Brain pericyte (primary cell): ENCODE measurements at regions not wholly inside any gene's neighbourhood (a gene's known extent, or its start where the extent isn't known, plus 50 kb on each side); places are given as distances from the start of the nearest gene placed in this dataset.
A peak's percentile ranks its signal among the peaks of the same experiment; 100 is the strongest.

ENCODE experiments used
- DNase-seq: peaks from one replicate; pipeline ENCODE4 v3.0.0-alpha.2; 2012; ENCODE audit warnings: low read depth, low spot score

DNA sequence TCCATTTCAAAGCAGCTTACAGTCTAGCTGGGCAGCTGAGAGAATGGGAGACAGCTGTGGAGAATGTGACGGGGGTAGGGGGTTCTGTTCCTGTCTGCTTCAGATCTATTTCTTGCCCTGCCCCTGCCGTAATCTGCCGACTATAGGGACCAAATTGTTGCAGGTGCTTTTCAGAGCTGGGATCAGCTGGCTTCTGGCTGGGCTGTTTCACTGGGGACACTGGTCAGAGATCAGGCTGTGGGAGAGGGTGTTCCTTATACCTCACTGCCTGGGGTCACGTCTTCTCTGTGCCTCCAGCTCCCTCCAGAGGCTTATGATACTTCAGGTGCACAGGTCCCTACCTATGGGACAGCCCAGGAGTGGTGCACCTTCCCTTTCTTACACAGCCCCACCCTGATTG is 514.9 kb upstream of the GOT2 start:
- DNase-seq = no peak

DNA sequence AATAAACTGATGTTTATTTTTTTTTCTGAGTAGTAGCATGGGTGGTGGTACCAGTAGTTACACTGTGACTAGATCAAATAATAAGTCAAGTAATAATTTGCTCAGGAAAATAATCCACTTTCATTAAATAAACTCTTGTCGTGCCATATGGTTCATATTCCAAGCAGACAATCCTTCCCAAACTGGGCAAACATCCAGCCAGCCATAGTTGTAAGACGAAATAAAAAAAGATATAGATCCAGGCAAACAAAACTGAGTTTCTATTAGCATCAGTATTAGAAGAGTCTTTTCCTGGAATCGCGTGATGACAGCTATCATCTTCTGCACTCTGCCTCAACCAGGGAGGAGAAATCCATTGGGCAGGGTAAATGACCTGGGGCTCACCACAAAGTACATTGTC is 508.4 kb upstream of the GOT2 start:
- no peak for DNase-seq

DNA sequence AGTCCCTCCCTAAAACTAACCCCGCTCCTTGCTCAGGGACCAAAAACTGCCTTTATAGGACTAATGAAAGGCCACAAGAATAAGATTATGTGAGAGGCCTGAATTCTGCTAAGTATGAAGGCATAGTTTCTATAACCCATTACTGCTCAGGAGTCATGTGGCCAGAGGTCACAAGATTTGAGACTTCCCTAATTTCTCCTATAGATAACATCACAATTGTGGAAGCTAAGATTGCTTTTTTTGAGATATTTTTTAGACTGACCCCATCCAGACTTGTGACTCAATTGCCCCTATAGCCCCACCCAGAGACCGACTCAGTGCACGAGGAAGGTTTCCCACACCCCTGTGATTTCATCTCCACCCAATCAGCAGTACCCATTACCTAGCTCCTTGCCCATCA is 504.1 kb upstream of the GOT2 start:
- no peak for DNase-seq

DNA sequence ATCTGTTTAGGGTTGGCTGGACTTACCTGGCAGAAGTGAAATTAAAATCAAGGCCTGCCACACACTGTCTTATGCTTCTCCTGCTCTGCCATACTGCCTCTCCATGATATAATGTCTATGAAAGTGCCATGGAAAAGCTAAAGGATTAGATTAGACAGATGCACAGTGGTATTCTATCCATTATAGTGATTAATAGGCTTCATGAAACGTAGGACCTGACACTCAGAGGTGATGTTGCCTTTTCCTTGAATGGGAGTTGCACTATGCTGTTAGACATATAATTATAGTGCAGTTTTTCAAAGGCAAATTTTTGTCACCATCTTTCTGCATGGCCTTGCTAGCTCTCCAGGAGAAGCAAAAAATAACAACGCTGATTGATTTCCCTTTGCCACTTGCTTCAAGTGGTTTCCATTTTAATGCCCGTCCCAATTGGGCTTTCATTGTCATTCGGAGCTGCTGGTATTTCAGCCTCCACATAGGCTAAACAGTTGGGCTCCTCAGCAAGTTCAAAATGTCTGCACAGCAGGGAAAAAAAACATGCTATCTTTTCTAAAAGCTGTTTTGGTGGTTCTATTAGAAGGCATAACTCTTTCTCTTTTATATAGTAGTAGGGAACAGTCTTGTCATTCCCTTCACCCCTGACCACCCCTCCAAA is 502.8 kb upstream of the GOT2 start:
- DNase-seq = no peak

DNA sequence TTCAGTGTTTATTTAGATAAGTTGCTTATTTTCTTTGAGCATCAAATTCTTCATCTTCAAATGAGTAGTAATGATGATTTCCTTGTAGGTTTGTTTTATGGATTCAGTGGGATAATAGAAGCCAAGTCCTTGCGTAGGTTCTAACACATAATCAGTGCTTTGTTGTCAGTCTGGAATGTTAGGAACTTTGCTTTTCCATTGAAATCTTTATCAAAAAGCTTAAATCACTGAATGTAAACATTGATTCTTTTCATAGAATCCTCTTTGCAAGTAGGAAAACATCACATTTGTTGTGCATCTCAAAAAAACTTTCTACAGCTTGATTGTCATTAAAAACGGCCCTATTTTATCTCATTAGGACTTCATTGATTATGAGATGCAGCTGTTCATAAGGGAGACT is 490.3 kb upstream of the GOT2 start:
- DNase-seq = no peak

DNA sequence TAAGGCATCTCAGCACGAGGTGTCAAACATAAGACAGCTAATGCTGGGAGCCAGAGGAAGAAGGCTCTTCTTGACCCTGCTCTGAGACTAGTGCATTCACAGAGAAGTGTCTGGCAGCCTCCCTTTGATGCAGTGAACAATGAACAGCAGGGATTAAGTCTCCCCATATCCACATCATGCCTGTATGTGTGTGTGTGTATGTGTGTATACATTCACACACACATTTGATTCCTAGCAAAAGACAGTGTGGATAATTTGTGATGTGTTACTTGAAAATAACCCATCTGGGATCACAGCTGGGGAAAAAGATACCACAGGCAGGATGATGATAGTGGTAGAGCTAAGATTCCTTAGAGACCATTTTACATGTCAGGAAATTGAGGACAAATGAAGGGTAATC is 485.9 kb upstream of the GOT2 start:
- DNase-seq = no peak

DNA sequence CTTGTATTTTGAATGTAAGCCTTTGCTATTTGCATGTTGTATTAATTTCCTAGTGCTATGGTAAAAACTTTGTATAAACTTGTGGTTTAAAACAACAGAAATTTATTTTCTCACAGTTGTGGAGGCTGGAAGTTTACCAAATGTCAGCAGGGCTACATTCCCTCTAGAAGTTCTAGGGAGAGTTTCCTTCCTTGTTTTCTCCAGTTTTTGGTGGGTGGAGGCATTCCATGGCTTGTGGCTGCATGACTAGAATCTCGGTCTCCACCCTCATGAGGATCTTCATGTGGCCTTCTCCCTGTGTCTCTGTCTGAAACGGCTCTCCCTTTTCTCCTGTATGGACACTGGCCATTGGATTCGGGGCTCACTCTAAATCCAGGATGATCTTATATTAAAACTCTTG is 482.2 kb upstream of the GOT2 start:
- no peak for DNase-seq

DNA sequence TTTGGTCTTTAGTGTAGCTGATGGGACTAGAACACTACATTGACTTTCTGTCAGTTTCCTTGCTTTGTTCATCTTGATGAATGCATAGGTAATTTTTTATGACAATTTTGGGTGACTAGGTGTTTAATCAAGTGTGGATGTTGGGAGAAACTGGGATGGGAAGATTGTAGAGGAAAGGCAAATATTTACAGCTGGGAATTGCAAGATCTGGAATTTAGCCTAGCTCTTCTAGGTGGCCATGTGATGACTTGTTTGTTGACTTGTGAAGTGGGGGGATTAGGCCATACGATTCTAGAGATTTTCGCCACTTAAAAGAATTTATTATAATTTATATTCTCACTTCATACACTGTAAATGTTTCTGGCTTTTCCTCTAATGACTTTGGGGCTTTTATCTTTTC is 480.3 kb upstream of the GOT2 start:
- no peak for DNase-seq

DNA sequence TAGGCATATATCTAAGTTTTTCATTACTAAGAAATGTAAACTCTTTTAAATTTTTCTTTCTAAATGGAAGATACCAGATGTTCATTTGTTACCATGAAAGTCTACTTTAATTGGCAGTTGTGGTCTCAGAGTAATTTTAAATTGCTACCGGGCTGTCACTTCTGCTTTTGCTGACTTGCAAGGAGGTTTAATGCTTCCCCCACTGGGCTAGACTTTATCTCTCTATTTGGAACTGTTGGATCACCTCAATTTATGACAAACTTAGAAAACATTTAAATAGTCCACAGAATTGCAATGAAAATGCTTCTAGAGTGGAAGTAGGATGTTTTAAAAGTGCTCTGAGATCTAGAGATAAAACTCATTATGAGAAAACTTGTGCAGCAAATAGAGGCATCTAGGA is 479.8 kb upstream of the GOT2 start:
- no peak for DNase-seq

DNA sequence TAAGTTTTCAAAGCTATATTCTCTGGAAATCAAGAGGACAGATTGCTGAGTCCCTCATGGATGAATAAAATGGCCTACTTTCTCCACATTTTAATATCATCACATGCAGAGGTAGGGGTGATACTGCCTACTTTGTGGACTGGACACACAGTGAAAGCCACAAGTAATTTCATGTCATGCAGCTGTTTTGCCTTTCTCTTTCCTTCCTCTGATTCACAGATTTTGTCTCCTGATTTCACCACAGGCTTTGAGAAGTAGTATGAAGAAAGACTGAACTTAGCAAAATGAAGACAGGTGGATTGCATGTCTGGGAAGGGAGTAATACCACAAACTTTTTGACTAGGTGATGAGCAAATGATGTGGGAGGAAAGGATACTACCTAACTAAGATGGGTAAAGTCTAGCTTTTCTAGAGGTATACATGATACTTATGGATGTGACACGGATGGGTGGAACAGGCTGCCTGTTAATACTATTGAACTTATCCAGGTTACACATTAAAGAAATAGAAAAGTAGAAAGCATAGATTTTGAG is 478.4 kb upstream of the GOT2 start:
- no peak for DNase-seq

DNA sequence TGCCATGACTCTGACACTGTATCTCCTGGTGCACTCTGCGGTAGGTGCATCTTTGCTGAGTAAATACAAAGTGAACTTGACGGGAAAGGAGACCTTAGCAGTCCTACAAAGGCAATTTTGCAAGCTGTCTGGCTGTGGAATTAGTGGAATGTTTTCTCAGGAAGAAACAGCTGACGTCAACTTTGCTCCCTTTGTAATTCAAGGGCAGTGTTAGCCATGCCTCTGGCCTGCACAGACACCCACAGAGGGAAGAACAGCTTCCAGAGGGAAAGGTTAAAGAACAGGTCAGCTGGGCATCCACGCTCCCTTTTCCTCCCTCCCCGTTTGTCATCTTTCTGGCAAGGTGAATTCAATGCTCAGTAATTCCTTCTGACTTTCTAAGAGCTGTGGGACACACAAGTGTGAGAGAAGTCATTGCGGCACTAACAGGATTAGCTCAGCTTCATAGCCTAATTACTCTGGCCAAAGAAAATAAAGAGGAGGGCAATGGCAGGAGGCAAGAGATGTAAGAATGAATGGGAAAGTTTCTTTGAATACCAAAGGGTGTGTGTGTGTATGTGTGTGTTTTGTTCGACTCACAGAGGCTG is 476.9 kb upstream of the GOT2 start:
- DNase-seq = peak; percentile 55

DNA sequence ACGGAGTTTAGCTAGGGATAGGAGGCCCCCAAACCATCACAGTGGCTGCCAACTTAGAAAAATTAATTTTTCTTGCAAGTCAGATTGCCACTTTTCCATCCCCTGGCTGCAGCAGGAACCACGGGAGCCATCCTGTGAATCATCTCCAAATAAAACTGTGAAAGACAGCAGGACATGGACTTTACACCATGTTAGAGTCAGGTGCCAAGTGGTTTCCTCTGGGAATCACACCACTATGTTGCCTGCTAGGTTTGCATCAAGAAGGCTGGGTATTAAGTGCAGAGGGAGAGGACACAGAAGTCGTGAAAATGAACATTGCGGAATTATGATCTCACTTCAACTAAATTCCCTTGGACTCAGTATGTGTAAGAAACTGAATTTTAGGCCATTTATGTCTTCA is 471.3 kb upstream of the GOT2 start:
- DNase-seq = no peak

DNA sequence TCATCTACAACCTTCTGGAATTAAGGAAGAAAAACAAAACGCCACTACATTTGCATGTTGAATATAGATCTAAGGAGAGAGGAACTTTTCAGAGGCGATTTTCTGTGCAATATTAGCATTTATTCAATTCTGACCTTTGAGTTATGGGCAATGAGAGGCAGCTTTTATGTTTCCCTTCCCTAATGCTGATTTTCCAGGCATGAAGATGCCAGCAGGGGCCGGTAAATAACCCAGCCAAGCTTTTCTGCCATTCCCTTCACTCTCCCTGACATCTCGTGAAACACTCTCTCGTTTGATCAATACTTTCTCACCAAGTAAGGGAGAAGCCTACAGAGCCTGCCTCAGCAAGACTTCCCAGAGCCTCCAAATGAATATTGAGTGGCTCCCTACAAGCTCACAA is 470.5 kb upstream of the GOT2 start:
- no peak for DNase-seq

DNA sequence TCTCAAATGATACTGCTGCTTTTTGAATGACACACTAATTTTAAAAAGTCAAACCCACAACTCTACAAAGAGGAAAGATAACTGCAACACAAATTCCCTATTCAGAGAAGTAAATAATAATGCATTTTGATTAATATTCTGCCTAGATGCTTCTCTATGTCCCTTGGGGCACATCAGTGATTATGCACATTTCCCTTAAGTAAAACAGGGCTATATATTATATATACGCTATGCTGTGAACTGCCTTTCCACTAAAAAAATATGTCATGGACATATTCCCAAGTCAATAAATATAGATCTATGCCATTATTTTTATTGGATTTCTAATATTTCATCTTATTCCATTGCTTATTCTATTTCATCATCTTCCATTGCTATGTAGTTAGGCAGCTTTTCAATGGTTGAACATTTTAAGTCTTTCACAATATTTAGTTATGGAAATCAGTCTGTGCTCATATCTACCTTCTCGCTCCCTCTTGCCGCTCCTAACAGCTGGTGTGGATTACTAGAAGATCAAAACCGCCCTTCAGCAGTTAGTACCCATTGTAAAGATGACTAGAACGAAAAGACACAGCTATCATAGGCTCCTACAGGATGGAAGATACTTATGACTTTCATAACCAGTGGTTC is 468.2 kb upstream of the GOT2 start:
- DNase-seq = no peak

DNA sequence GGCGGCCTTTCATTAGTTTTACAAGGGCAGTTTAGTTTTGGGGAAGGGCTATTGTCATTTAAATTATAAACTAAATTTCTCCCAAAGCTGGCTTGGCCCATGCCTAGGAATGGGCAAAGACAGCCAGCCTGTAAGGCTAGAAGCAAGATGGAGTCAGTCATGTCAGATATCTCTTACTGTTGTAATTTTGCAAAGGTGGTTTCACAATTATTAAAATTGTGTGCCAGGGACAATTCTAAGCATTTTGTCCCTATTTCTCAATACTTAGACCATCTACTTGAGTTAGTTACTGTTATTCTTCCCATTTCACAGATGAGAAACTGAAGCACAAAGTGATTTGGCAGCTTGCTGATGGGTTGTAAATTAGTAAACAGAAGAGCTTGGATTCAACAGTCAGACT is 467.7 kb upstream of the GOT2 start:
- no peak for DNase-seq

DNA sequence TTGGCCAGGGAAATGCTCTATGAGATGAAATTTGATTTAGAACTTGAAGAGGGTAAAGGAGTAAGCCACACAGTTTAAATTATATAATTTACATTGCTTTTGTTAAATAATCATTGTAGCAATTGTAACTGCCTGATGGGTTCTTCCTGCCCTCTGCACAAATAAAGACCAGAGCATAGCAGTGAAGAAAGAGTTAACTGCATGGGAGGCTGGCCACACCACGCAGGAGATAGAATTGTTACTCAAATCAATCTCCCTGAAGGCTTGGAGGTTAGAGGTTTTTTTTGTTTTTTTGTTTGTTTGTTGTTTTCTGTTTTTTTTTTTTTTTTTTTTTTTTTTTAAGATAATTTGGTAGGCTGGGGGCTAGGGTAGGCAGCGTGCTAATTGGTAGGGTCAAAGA is 467.0 kb upstream of the GOT2 start:
- DNase-seq = no peak

DNA sequence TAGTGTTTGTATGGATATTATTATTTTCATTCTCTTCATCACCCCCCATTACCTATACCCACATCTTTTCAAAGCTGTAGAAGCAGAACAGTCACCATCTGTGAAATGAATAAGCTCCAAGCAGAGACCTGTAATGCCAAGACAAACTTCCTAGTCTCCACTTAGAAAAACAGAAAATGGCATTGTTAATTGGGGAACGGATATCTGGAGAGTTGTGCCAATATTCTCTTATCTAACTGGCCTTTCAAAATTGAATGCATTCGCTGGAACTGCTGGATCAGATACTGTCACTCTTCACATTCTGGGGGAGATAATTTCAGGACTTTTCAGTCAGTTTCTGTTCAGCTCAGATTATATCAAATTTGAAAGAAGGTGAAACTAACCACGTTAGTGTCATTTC is 464.4 kb upstream of the GOT2 start:
- DNase-seq = no peak

DNA sequence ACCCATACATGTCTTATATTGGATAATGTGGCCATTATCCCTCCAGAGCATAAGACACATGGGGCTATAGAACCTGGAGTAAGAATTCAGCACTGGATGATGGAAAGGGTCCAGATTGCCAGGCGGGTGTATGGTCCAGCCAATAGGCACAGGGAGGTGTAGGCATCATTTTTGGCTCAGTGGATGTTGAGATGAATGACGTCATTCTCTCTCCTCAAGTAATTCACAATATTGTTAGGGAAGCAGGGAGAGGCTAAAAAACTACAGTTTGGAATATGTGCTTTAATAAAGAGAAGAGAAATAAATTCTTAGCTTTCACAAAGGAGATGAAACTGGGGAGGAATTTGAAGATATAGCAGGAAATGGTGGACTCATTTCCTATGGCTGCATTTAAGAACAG is 461.1 kb upstream of the GOT2 start:
- no peak for DNase-seq

DNA sequence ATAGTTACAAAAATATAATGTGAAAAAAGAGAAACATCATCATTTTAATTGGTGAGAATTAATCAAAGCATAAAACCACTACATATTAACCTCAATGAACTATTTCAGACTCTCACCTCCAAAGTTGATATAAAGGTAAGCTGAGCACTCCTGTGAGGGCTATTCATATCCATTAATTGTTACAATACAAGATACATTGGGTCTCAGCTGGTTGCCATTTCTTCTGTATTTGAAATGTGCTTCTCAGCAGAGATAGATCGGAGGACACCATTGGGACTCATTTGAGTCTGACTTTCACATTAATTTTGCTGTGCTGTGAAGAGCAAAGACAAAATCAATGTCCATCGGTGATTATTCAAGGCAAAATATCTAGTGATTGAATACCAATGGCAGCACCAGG is 459.5 kb upstream of the GOT2 start:
- DNase-seq = no peak

DNA sequence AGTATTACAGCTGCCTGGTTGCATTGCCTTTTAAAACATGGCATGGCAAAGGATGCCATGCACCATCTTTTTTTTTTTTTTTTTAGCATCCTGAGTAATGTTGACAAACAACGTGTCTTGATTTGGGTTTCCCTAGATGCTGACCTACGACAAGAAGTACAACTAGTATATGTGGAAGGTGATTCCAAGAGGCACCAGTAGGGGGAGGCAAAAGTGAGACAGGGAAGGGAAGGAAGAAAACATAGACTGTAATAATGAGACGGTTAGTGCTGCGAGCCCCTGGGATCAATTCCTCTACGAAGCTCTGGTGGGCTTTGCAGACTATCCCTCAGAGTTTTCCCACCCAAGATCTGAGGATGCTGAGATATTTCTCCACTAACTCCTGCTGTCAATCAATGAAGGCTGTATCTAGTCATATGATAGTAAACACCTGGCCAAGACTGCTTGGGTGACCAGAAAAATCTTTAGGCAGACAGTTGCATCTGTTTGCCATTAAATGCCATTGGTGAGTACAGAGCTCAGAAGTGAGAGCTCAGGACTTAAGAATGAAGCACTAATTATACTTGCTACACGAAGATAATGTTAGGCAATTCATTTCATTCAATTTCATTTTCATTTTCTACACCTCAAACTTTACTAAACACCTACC is 458.6 kb upstream of the GOT2 start:
- no peak for DNase-seq

DNA sequence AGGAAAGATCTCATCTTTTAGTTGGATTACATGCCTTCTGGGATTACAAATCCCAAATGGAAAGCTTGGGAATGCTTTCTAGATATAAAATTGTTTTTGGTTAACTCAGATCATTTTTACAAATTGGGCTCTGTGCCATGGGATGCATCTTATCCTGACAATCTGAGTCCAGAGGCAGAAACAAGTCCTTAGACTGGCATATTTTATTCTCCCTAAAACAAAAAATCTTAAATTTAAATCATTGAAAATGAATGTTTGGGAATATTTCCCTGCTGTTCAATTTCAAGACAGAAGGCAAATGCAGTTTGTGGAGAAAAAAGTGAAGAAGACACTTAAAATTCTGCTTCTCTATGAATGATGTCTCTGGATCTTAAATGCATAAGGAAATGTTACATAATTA is 456.6 kb upstream of the GOT2 start:
- no peak for DNase-seq

DNA sequence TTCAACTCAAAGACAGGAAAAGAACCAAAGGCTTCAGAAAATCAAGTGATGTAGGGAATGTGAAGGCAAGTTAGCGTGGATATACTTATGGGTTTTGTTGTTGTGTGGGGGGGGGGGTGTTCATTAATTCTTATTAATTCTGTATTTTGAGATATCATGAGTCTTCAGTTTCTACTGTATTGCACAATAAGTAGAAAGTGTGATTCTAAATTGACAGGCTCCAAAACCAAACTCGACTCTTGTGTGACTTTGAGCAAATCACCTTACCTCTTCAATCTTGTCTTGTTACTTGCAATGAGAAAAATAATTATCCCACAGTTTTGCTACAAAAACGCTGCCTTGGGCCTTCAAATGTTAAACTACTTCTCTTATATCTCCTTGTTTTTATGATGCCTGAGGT is 453.9 kb upstream of the GOT2 start:
- no peak for DNase-seq
